Brain pericyte (primary cell): ENCODE measurements at regions not wholly inside any gene's neighbourhood (a gene's known extent, or its start where the extent isn't known, plus 50 kb on each side); places are given as distances from the start of the nearest gene placed in this dataset.
"Not testable (repeated sequence)": the region's sequence is repeated elsewhere in the genome, so short reads cannot be mapped to it uniquely, and the experiment has no call there.

ENCODE experiments used
- DNase-seq: peaks from one replicate; pipeline ENCODE4 v3.0.0-alpha.2; 2012; ENCODE audit warnings: low read depth, low spot score

- no peak for DNase-seq
These were observed 483.5 kb downstream of the TMEM232 start for GRCh38 chr5:110242950-110243349.

GRCh38 chr5:110248921-110249320 lies 477.6 kb downstream of the TMEM232 start:
- no peak for DNase-seq

GRCh38 chr5:110250355-110250754 lies 476.1 kb downstream of the TMEM232 start:
- no peak for DNase-seq

GRCh38 chr5:110250755-110251154 lies 475.7 kb downstream of the TMEM232 start:
- no peak for DNase-seq

DNA sequence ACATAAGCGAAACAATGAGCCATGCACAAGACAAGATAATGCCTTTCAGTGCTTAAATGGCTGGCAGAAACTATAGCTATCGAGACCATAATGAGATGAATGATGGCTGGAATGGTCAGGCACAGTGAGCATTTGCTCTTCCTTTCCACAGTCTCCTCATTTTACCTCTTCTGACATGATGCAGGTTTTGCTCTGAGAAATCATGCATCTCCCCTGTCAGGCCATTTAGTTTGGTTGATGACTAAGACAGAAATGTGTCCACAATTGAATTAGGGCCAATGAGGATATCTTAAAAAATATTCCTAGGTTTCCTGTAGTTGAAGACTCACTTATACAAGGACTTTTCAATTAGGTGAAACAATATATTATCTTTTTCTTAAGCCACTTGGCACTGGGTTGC lies 475.1 kb downstream of the TMEM232 start:
- no peak for DNase-seq

DNA sequence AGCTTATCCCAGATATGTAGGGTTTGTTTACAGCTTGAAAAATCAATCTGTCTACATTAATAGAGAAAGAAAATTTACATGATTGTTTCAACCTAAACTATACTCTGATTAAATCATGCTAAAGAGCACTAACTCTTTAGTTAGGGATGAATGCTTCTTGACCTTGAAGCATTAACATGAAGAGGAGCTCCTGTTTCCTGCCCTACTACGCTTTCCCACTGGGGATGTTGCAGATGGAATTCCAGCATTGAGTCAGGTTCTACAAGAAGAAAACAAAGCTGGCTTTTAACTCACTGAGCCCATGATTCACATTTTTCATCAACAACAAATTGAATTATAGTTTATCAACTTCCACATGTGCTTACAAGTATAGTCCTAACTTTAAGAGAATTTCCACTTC lies 471.3 kb downstream of the TMEM232 start:
- DNase-seq, result no peak

DNA sequence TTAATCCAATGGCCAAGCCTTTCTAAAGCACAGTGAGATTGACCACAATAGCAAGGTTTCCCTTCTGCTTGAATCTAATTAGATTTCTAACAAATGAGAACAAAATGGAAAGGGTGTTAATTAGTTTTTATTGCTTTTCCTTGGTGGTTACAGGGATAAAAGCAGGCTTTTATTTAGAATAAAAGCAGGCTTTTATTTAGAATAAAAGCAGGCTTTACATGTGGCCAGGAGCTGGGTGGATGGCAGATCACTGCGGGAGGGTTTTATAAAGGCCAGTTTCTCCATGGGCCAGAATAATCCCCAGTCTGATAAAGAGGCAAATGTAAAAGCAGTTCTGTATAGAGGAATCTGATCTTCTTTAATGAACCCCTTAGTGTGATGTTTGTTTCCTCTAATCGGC lies 470.2 kb downstream of the TMEM232 start:
- no peak for DNase-seq

GRCh38 chr5:110257971-110258370 lies 468.5 kb downstream of the TMEM232 start:
- DNase-seq, result no peak

GRCh38 chr5:110258460-110259216 lies 467.8 kb downstream of the TMEM232 start:
- DNase-seq, result no peak

DNA sequence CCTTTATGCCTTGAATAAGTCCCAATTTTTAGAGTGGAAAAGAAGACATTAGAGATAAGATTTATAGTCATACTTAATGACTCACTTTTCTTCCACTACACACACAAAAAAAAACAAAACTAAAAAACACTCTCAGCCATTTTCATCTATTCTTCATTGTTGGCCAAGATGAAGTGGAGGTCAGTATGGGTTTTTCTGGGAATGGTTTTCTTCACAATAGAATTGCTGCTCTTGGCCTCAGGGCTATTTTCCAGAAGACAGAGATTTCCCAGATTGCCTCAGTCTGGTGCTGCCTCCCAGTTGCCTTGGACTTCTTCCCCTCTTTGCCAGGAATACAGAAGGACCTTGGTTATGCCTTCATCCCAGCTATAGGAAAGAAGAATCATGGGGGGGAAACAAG lies 463.7 kb downstream of the TMEM232 start:
- DNase-seq, result no peak

DNA sequence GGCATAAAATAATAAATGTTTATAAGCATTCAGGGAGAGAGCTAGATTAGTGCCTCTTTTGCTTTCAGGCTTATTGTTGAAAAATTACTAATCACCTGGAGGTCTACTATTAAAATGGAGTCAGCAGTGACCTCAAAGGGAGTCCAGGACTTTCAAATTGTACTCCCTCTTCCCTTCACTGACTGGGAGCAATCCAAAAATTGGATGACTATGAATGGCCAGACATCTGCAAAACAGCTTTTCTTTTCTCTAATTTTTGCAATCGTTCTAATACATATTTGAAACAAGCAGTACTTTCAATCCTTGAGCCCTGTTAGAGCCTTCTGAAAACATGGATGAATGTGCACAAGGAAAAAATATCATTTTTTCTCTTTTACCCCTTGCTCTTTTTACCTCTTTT lies 461.8 kb downstream of the TMEM232 start:
- no peak for DNase-seq

GRCh38 chr5:110265162-110265561 lies 461.3 kb downstream of the TMEM232 start:
- DNase-seq, result no peak

DNA sequence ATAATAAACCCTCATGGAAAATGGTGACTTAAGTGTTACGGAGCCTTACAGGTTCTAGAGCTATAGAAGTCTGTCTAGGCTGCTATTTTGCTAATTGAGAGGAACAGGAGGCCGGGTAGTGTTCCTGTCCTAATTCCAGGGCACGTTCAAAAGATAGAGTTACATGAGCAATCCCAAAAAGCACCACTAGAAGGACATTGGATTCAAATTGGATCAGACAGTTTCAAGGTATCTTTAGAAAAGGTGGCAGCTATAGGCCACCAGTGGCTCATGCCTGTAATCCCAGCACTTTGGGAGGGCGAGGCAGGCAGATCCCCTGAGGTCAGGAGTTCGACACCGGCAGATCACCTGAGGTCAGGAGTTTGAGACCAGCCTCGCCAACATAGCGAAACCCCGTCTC lies 458.8 kb downstream of the TMEM232 start:
- DNase-seq, result no peak

DNA sequence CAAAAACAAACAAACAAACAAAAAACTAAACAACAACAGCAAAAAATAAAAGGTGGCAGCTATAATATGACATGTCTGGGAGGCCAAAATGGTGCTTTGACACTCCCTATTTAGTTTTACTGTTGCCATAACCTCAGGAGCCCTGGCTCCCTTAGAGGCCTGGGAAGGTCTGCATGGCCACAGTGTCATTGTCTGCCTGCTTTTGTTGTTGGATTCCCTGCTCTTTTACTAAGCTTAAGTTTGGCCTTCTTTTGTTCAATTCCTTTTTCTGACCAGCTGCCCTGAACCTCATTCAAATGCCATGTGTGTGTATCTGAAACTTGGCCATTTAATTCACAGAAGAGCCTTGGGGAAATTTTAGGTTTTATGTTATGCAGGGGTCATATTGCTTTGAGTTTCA lies 458.2 kb downstream of the TMEM232 start:
- DNase-seq, result no peak

GRCh38 chr5:110268985-110269384 lies 457.5 kb downstream of the TMEM232 start:
- no peak for DNase-seq

- DNase-seq, result no peak
These were observed 456.9 kb downstream of the TMEM232 start for GRCh38 chr5:110269478-110270142.

- no peak for DNase-seq
These were observed 450.6 kb downstream of the TMEM232 start for GRCh38 chr5:110275878-110276277.

DNA sequence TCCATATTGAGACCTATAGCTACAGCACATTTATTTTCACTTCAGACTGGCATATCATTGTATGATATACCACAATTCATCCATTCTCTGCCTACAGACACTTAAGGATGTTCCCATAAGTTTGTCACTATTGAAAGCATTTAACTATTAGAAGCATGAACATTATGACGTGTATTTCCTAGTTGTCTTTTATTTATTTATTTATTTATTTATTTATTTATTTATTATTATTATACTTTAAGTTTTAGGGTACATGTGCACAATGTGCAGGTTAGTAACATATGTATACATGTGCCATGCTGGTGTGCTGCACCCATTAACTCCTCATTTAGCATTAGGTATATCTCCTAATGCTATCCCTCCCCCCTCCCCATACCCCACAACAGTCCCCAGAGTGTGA lies 448.0 kb downstream of the TMEM232 start:
- not testable (repeated sequence) for DNase-seq

- not testable (repeated sequence) for DNase-seq
These were observed 442.4 kb downstream of the TMEM232 start for GRCh38 chr5:110284121-110284520.

DNA sequence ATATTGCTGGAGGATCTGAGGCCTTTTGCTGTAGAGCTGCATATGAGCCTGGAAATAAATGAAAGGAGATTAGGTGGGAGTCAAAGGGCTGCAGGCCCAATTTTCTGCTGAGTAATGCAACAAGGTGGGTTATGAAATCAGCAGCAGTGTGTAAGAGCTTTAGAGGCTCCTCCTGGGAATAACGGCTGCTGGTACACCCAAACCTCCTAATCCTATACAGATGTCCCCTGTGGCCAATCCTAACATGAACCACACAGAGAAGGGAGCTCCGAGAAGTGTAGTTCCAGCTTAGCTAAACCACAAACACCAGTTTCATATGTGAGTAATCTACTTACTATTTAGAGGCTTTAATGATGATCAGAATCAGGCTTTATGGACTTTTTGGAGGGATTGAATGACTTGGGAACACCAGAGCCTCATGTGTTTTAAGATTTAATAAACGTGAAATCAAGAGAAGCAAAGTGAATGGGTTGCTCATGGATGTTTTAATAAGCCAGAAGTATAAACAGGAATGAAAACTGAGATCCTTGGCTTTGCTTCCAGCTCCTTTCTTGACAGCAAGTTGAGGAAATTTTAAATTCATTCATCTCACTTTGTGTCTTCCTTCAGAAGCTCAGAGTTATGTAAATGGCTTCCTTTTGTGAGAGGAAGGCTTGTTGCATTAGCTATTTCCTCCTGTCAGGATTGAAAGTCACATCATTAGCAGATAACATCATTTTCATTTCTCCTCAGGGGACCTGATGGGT lies 437.5 kb downstream of the TMEM232 start:
- no peak for DNase-seq

- DNase-seq, result no peak
These were observed 437.0 kb downstream of the TMEM232 start for GRCh38 chr5:110289512-110289810.

GRCh38 chr5:110290542-110290941 lies 435.9 kb downstream of the TMEM232 start:
- DNase-seq, result no peak

- DNase-seq, result no peak
These were observed 432.2 kb downstream of the TMEM232 start for GRCh38 chr5:110294281-110294680.
